Right ventricle myocardium inferior (tissue), 1 donor: ENCODE measurements at regions not wholly inside any gene's neighbourhood (a gene's known extent, or its start where the extent isn't known, plus 50 kb on each side); places are given as distances from the start of the nearest gene placed in this dataset.

Source experiments
- ATAC-seq: fragments of 200-7000 bp; cut with Tn5 transposase; one replicate; pipeline ENCODE4 v1.9.1; 2020; ENCODE audit warnings: mild to moderate bottlenecking, moderate library complexity
- DNase-seq: peaks from one replicate; pipeline ENCODE4 v3.0.0; 2021; ENCODE audit errors: missing footprints
- intact Hi-C: fragments of 100-400 bp; cut with DNase I; formaldehyde crosslinking; loops from one replicate; pipeline ENCODE4 v1.11.0; 2022
- donor health status: DM: no; HTN: yes; CAD: no; lungs with severe emphysema.

- ATAC-seq (no peak), DNase-seq (no peak)
- intact Hi-C loops: no loop called here
These were observed 50.7 kb downstream of the ARHGAP35 start for GRCh38 chr19:46911456-46911855.

GRCh38 chr19:46913198-46913851, 52.5 kb downstream of the ARHGAP35 start:
- intact Hi-C loops: no loop called here
- ATAC-seq (peak; percentile 73), DNase-seq (no peak)

DNA sequence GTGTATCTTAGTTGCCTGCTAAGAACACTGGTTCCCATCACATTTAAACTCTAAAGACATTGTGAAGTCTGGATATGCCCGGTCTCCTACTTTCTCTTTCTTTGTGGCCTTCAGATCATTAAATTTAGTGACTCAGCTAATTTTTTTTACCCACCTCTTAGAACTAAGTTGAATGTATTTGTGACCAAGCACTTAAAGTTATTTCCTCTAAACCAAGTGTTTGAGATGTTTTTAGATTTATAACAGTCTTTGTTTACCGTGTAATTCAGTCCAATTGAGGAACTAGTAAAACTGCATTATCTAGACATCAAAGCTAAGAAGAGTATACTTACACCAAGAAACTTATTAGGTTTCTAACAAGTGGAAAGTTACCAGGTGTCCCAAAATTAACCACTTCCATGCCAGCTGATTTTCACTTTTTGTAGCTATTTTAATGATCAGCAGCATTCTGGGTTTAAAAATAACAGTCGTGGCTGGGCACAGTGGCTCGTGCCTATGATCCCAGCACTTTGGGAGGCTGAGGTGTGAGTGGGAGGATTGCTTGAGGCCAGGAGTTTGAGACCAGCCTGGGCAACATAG, 53.1 kb downstream of the ARHGAP35 start:
- intact Hi-C loops: no loop called here
- ATAC-seq: no peak
- DNase-seq: no peak

DNA sequence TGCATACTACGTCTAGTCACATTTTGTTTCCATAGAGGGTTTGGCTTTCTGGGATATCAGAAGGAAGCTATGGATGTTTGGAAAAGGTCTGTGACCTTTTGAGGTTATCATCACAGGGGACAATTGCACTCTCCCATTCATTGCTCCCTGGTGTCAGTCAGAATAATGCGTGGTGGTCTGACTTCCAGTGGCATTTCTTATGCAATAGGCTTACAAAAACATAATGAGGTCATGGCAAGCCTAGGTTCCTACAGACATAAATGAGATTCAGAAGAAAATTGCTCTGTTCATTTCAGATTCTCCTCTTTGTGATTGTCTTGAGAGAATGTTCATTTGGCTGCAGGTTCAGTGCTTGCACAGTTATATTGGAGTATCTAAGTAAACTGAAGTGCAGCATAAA, 54.6 kb downstream of the ARHGAP35 start:
- intact Hi-C loops: no loop called here
- DNase-seq (no peak), ATAC-seq (no peak)

- DNase-seq: no peak
- intact Hi-C loops: no loop called here
- no peak for ATAC-seq
These were observed 56.2 kb downstream of the ARHGAP35 start for GRCh38 chr19:46917002-46917401.

DNA sequence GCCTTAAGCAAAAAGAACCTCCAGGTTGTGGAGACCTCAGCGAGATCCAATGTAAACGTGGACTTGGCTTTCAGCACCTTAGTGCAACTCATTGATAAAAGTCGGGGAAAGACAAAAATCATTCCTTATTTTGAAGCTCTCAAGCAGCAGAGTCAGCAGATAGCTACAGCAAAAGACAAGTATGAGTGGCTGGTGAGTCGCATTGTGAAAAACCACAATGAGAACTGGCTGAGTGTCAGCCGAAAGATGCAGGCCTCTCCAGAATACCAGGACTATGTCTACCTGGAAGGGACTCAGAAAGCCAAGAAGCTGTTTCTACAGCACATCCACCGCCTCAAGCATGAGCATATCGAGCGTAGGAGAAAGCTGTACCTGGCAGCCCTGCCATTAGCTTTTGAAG, 58.5 kb downstream of the ARHGAP35 start:
- ATAC-seq (no peak), DNase-seq (no peak)
- intact Hi-C loops: no loop called here

- intact Hi-C loops: no loop called here
- no peak for DNase-seq
- no peak for ATAC-seq
These were observed 59.6 kb downstream of the ARHGAP35 start for GRCh38 chr19:46920362-46920761.

GRCh38 chr19:46921071-46921470, 60.3 kb downstream of the ARHGAP35 start:
- ATAC-seq (no peak), DNase-seq (no peak)
- intact Hi-C loops: no loop called here

DNA sequence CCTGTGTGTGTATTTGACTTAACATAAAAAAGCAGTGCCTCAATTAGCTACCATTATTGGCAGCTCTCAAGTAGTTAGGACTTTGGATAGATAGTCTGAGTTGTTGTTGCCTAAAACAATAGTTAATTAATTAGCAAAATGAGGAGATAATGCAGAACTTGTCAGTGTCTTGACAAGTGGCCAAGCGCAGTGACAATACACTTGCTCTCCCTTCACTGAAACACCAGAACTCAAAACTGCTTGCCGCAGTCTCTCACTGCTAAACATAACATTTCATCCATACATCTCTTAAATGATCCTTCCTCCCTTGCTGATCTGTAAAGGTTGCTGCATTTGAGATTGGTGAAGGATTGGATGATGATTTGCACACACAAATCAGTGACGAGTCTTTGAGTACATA, 61.7 kb downstream of the ARHGAP35 start:
- DNase-seq (no peak), ATAC-seq (no peak)
- intact Hi-C loops: no loop called here

- intact Hi-C loops: loop anchor here (5.0 kb wide), 3 partner anchors 42 to 67 kb away; partner anchors contain the start of gene ARHGAP35
- DNase-seq (no peak), ATAC-seq (peak; percentile 41)
These were observed 64.2 kb downstream of the ARHGAP35 start for GRCh38 chr19:46924874-46925547.

DNA sequence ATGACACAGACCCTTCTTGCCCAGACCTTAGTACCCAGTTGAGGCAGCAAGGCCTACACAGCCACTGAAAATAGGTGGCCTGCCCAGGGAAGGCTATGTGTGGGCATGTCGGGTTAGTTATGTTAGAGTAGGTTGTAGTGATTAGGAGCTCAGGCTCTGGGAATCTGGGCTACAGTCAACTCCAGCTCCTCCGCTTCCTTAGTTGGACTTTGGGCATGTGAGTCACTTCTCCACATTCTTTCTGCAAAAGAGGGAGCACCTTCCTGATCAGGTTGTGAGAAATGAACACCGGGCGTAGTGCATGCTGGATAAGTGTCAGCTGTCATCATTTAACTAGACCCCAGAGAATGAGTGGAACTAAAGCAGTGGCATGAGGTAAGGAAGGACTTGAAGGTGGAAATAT, 64.8 kb downstream of the ARHGAP35 start:
- intact Hi-C loops: loop anchor here (5.0 kb wide), 3 partner anchors 42 to 67 kb away; partner anchors contain the start of gene ARHGAP35
- DNase-seq (no peak), ATAC-seq (peak; percentile 18)

DNA sequence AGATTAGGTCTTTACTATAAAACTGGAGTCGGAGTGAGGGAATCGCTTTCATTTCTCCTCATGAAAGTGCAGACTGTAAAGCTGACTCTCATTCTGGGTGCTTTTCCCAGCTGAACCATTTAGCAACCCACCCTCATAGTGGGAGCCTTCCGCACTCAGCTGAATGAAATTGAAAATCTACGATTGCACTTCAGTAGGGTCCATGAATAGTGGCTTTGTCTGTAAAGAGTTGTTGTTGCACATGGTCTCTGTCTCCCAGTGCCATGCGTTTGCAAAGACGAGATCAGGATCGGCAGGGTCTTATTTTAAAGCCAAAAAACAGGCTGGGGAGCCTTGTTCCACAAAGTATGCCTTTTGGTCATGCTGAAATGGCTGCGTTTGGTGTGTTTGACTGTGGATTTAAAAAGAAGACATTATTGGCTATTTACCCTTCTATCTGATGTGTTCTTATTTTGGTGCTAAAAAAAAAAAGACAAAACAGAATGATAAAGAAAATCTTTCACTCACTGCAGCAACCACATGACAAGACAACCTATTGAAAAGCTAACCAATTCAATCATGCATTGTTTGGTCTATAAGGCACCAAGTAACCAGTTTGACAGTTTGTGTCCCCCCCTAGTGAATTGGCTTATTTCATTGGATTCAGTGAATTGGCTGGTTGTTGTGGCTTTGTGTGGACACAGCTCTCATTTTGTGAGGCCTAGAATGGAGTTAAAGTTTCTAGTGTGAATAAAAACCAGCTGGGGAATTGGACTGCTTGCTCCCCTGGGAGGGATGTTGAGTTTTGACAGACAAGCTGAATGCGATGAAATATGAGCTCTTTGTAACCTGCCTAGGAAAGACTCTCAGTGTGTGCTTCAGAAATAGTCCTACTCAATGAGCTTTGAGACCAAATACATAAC, 65.6 kb downstream of the ARHGAP35 start:
- intact Hi-C loops: loop anchor here (5.0 kb wide), 3 partner anchors 41 to 66 kb away; partner anchors contain the start of gene ARHGAP35
- no peak for DNase-seq
- peak; percentile 55 for ATAC-seq

GRCh38 chr19:46927106-46927505, 66.3 kb downstream of the ARHGAP35 start:
- intact Hi-C loops: loop anchor here (5.0 kb wide), 3 partner anchors 40 to 65 kb away; partner anchors contain the start of gene ARHGAP35
- no peak for ATAC-seq
- DNase-seq: no peak

DNA sequence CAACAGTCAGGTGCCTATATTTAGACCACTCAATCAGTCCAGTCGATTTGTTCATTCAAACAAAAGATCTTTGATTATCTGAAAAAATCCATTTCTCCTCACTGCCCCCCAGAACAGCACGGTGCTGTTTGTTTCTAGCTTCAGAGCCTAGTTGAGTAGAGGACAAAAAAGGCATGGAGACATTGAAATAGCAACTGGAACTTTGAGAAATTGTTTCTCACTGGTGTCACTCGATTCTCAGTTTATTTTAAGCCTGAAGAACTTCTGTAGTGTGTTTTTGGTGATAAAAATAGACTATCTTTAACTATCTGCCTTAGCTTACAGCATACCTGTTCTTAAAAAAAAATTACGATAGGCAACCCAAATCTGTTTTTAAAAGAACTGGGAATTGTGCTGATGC, 67.1 kb downstream of the ARHGAP35 start:
- ATAC-seq (no peak), DNase-seq (no peak)
- intact Hi-C loops: loop anchor here (5.0 kb wide), 3 partner anchors 39 to 66 kb away; partner anchors contain the start of gene ARHGAP35

GRCh38 chr19:46928951-46929350, 68.2 kb downstream of the ARHGAP35 start:
- no peak for ATAC-seq
- intact Hi-C loops: loop anchor here (5.0 kb wide), 3 partner anchors 38 to 67 kb away; partner anchors contain the start of gene ARHGAP35
- no peak for DNase-seq

DNA sequence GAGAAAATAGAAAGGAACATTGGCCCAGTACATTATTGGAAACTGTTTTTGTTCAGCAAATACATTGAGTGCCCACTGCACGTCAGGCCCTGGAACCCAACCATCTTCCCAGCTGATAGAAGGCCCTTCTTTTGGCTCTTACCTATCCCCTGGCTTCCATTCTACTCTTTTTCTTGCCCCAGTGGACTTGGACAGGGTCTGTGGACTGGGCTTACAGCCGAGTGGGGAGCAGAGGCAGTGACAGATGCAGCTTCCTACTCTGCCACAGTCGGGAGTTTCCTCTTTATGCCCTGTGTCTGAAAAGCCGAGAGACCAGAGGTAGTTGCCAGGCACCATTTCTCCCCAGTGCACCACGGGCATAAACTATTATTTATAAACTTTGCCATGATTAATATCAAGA, 70.4 kb downstream of the ARHGAP35 start:
- DNase-seq (no peak), ATAC-seq (peak; percentile 35)
- intact Hi-C loops: no loop called here

DNA sequence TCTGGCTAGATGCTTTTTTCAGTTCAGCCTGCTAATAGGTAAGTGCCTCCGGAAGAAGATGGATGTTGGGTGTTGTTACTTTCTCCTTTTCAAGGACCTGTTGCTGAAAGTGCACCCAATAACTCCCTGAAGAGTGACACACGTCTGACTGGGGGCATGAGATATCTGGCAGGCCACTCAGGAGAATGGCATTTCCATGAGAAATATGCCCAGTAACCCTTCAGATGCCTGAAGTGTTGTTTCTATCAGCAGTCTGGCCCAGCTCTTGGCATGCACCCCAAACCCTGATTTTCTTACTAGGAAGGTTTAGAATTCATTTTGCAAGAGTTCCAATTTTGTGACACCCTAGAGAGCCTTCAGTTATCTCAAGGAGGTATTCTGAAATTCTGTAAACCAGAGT, 71.5 kb downstream of the ARHGAP35 start:
- intact Hi-C loops: no loop called here
- no peak for ATAC-seq

GRCh38 chr19:46935066-46935663, 74.4 kb downstream of the ARHGAP35 start:
- intact Hi-C loops: no loop called here
- no peak for ATAC-seq
- no peak for DNase-seq

More for the DNA sequence above, 71.5 kb downstream of the ARHGAP35 start:
- no peak for DNase-seq
